ENCODE measurements at regions not wholly inside any gene's neighbourhood (a gene's known extent, or its start where the extent isn't known, plus 50 kb on each side); places are given as distances from the start of the nearest gene placed in this dataset.

- TF ChIP-seq, protein P1, sequence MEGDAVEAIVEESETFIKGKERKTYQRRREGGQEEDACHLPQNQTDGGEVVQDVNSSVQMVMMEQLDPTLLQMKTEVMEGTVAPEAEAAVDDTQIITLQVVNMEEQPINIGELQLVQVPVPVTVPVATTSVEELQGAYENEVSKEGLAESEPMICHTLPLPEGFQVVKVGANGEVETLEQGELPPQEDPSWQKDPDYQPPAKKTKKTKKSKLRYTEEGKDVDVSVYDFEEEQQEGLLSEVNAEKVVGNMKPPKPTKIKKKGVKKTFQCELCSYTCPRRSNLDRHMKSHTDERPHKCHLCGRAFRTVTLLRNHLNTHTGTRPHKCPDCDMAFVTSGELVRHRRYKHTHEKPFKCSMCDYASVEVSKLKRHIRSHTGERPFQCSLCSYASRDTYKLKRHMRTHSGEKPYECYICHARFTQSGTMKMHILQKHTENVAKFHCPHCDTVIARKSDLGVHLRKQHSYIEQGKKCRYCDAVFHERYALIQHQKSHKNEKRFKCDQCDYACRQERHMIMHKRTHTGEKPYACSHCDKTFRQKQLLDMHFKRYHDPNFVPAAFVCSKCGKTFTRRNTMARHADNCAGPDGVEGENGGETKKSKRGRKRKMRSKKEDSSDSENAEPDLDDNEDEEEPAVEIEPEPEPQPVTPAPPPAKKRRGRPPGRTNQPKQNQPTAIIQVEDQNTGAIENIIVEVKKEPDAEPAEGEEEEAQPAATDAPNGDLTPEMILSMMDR (IDR thresholded peaks at IDR 0.05) = no peak
- TF ChIP-seq POLR2A (IDR thresholded peaks at IDR 0.05) = no peak
Measured at GRCh38 chr4:22884157-22884556, 191.4 kb downstream of the GBA3 start.

Measured in uterus (tissue), 2 donors.